HepG2 (cell line): ENCODE measurements at regions not wholly inside any gene's neighbourhood (a gene's known extent, or its start where the extent isn't known, plus 50 kb on each side); places are given as distances from the start of the nearest gene placed in this dataset.

ENCODE experiments used
- ATAC-seq: fragments of 200-7000 bp; cut with Tn5 transposase; 3 replicates; pipeline ENCODE4 v1.9.1; 2020; ENCODE audit warnings: mild to moderate bottlenecking, moderate library complexity
- BruUV-seq: library from RNA; stranded (reverse); fragments of 400-500 nt; replicated peaks from 2 replicates; lab custom pipeline; 2021; lab: Mats Ljungman, UMichigan
- CTCF ChIA-PET: fragments of 300-600 bp; formaldehyde crosslinking; extraction: SDS; loops from one replicate; lab custom pipeline; 2021; ENCODE audit warnings: low total read pairs, inconsistent platforms, low intra/inter-chr PET ratio; lab: Yijun Ruan, JAX
- POLR2A ChIA-PET: fragments of 350-600 bp; sonication (Branson Sonifier 250); formaldehyde crosslinking; loops from one replicate; lab custom pipeline; 2020; ENCODE audit warnings: antibody characterized with exemption, inconsistent platforms; lab: Yijun Ruan, JAX
- DNase-seq: peaks from one replicate; pipeline ENCODE4 v3.0.0-alpha.2; 2015; ENCODE audit warnings: low spot score
- FAIRE-seq: peaks from 3 replicates; lab custom pipeline; 2011; peaks lifted over from hg19 to GRCh38; lab: Jason Lieb, UNC
- H2AFZ ChIP-seq: one replicate; pipeline ENCODE4 v1.6.1; 2011; ENCODE audit warnings: low read length, inconsistent platforms
- H3K27ac ChIP-seq: fragments of 300-600 bp; 3 replicates; pipeline ENCODE4 v1.8.0; 2011; ENCODE audit warnings: mixed run types, mild to moderate bottlenecking, mixed read lengths, low read length, inconsistent platforms; ENCODE audit not compliant: insufficient read depth; ENCODE audit errors: extremely low read length
- H3K27me3 ChIP-seq, 2 experiments: fragments of 200-600 bp in 1 of 2; 2 replicates in 1 of 2; 3 replicates in 1 of 2; pipeline versions ENCODE4 v1.6.0 to v1.8.0; 2011; ENCODE audit warnings: low read length in 2 of 2, mild to moderate bottlenecking in 2 of 2, moderate library complexity in 2 of 2, inconsistent platforms in 1 of 2; ENCODE audit not compliant: insufficient read depth in 2 of 2, control insufficient read depth in 1 of 2
- H3K36me3 ChIP-seq, 2 experiments: fragments of 200-600 bp in 1 of 2; replicated peaks in 1 of 2; 2 replicates in 1 of 2; 3 replicates in 1 of 2; pipeline versions ENCODE4 v1.5.1 to v1.8.0; 2011; ENCODE audit warnings: low read length in 2 of 2, inconsistent platforms in 1 of 2; ENCODE audit not compliant: insufficient read depth in 2 of 2, control insufficient read depth in 1 of 2
- H3K4me1 ChIP-seq: 2 replicates; pipeline ENCODE4 v1.5.1; 2012; ENCODE audit warnings: low read length, inconsistent platforms; ENCODE audit not compliant: insufficient read depth
- H3K4me2 ChIP-seq: 2 replicates; pipeline ENCODE4 v1.6.0; 2011; ENCODE audit warnings: low read depth, low read length, inconsistent platforms
- H3K4me3 ChIP-seq, 3 experiments: fragments of 200-600 bp in 1 of 3; sonication (generic), shearing (Covaris generic) in 1 of 3; replicated peaks in 1 of 3; 2 replicates each; pipeline ENCODE4 v1.5.1; 2011 to 2016; ENCODE audit warnings: low read length in 3 of 3, inconsistent platforms in 2 of 3, low read depth in 2 of 3, mild to moderate bottlenecking in 2 of 3, control low read depth in 1 of 3, mixed read lengths in 1 of 3; ENCODE audit not compliant: insufficient read depth in 1 of 3
- H3K79me2 ChIP-seq: one replicate; pipeline ENCODE4 v1.6.1; 2011; ENCODE audit warnings: low read length, inconsistent platforms; ENCODE audit not compliant: insufficient read depth
- H3K9ac ChIP-seq: 2 replicates; pipeline ENCODE4 v1.6.0; 2011; ENCODE audit warnings: mild to moderate bottlenecking, low read depth, low read length, inconsistent platforms; ENCODE audit not compliant: insufficient read depth
- H3K9me3 ChIP-seq: 2 replicates; pipeline ENCODE4 v1.5.1; 2012; ENCODE audit warnings: mild to moderate bottlenecking, low read length
- H4K20me1 ChIP-seq: 2 replicates; pipeline ENCODE4 v1.6.0; 2011; ENCODE audit warnings: inconsistent platforms, mild to moderate bottlenecking, low read length, moderate library complexity; ENCODE audit not compliant: insufficient read depth
- AKNA ChIP-seq: sonication (generic); formaldehyde crosslinking; IDR thresholded peaks from 2 replicates; pipeline ENCODE4 v1.4.0; 2020; ENCODE audit warnings: missing genetic modification reagents, borderline replicate concordance
- CHD4 ChIP-seq: fragments of 200-600 bp; sonication (generic); IDR thresholded peaks from 2 replicates; pipeline ENCODE4 v1.7.0; 2017; ENCODE audit warnings: mild to moderate bottlenecking, low read length, borderline replicate concordance
- FOXM1 ChIP-seq: sonication (generic); formaldehyde crosslinking; IDR thresholded peaks from 2 replicates; pipeline ENCODE4 v1.5.0; 2020; ENCODE audit warnings: missing genetic modification reagents
- GABPB1 ChIP-seq: IDR thresholded peaks from 2 replicates; pipeline ENCODE4 v1.6.1; 2016; ENCODE audit warnings: mild to moderate bottlenecking, missing genetic modification reagents, moderate library complexity, missing compliant biosample characterization
- HINFP ChIP-seq: sonication (generic); formaldehyde crosslinking; IDR thresholded peaks from 2 replicates; pipeline ENCODE4 v1.4.0; 2020; ENCODE audit warnings: low read depth, mild to moderate bottlenecking, missing genetic modification reagents
- KAT7 ChIP-seq: IDR thresholded peaks from 2 replicates; pipeline ENCODE4 v1.6.1; 2018; ENCODE audit warnings: borderline replicate concordance, missing compliant biosample characterization
- MED8 ChIP-seq: sonication (generic); formaldehyde crosslinking; IDR thresholded peaks from 2 replicates; pipeline ENCODE4 v1.8.1; 2023; ENCODE audit warnings: mild to moderate bottlenecking, missing genetic modification reagents; ENCODE audit not compliant: insufficient replicate concordance
- MTA3 ChIP-seq: sonication (generic); formaldehyde crosslinking; IDR thresholded peaks from 2 replicates; pipeline ENCODE4 v1.4.0; 2020; ENCODE audit warnings: missing genetic modification reagents
- NONO ChIP-seq, 2 experiments: fragments of 450-650 bp in 1 of 2; sonication (generic) in 1 of 2; formaldehyde crosslinking in 1 of 2; IDR thresholded peaks in 1 of 2; conservative IDR thresholded peaks in 1 of 2; 2 replicates each; pipeline versions ENCODE4 v1.6.1 to v1.8.0; 2017 to 2022; ENCODE audit warnings: mild to moderate bottlenecking in 1 of 2, missing genetic modification reagents in 1 of 2, moderate library complexity in 1 of 2
- PHB2 ChIP-seq: fragments of 450-650 bp; IDR thresholded peaks from 2 replicates; pipeline ENCODE4 v1.6.1; 2018; ENCODE audit not compliant: partially characterized antibody
- PRMT3 ChIP-seq: sonication (generic); formaldehyde crosslinking; IDR thresholded peaks from 2 replicates; pipeline ENCODE4 v1.8.1; 2022; ENCODE audit warnings: low read depth, mild to moderate bottlenecking, moderate library complexity, missing genetic modification reagents, borderline replicate concordance
- ZNF234 ChIP-seq: sonication (generic); formaldehyde crosslinking; conservative IDR thresholded peaks from 2 replicates; pipeline ENCODE4 v1.5.1; 2020; ENCODE audit warnings: mild to moderate bottlenecking, missing genetic modification reagents
- ZNF782 ChIP-seq: sonication (generic); formaldehyde crosslinking; IDR thresholded peaks from 2 replicates; pipeline ENCODE4 v1.4.0; 2020; ENCODE audit warnings: missing genetic modification reagents, mild to moderate bottlenecking, borderline replicate concordance
- WGBS: methylation state at CpG from one replicate; pipeline ENCODE4 v1.1.6; 2017; ENCODE audit warnings: low lambda C conversion rate; 5-methylcytosine and 5-hydroxymethylcytosine counted together
- in situ Hi-C: cut with HindIII; loops from 2 replicates; pipeline ENCODE4 v1.10.0; 2017; ENCODE audit warnings: low pct_unique_long_range_greater_than_20kb; ENCODE audit not compliant: extremely low pct_ligation_motif_present
- intact Hi-C: fragments of 100-400 bp; cut with micrococcal nuclease; formaldehyde crosslinking; loops from one replicate; pipeline ENCODE4 v1.10.0; 2022; ENCODE audit not compliant: unreplicated experiment
- TF ChIP-seq, protein P1 (sequence below): IDR thresholded peaks from 2 replicates; pipeline ENCODE4 v1.6.1; 2016; ENCODE audit warnings: missing compliant biosample characterization, missing genetic modification reagents, borderline replicate concordance
- TF ChIP-seq, protein P2 (sequence below): sonication (generic); formaldehyde crosslinking; IDR thresholded peaks from 2 replicates; pipeline ENCODE4 v1.5.1; 2020; ENCODE audit warnings: mild to moderate bottlenecking, moderate library complexity, missing genetic modification reagents

GRCh38 chr2:134104754-134105153, 149.1 kb upstream of the MGAT5 start:
- H3K27ac ChIP-seq, result no peak overlapping the region
- no peaks in the 10 kb centered on the region for H4K20me1 ChIP-seq
- FAIRE-seq (no peak), ATAC-seq (no peak), DNase-seq (no peak)
- POLR2A ChIA-PET, result no interaction called here
- no peaks in the 10 kb centered on the region for H3K36me3 ChIP-seq
- H3K4me1 ChIP-seq, result peaks cover 20% of the 10 kb centered on the region
- H3K79me2 ChIP-seq, result no peaks in the 10 kb centered on the region
- no TSS peak for BruUV-seq
- H3K4me3 ChIP-seq, result no peak overlapping the region
- H3K27me3 ChIP-seq, result peaks cover 0 to 4% of the 10 kb centered on the region in 2 experiments; a peak in 1 of 5 replicates
- CTCF ChIA-PET, result no interaction called here
- WGBS, result 16% methylated on average over 1 of the region's 1 CpG
- no peak overlapping the region for H2AFZ ChIP-seq
- H3K9ac ChIP-seq, result no peak overlapping the region
- H3K4me2 ChIP-seq, result no peak overlapping the region
- no peaks in the 10 kb centered on the region for H3K9me3 ChIP-seq
- in situ Hi-C loops (no loop called here), intact Hi-C loops (no loop called here)
- TF ChIP-seq, protein P1, sequence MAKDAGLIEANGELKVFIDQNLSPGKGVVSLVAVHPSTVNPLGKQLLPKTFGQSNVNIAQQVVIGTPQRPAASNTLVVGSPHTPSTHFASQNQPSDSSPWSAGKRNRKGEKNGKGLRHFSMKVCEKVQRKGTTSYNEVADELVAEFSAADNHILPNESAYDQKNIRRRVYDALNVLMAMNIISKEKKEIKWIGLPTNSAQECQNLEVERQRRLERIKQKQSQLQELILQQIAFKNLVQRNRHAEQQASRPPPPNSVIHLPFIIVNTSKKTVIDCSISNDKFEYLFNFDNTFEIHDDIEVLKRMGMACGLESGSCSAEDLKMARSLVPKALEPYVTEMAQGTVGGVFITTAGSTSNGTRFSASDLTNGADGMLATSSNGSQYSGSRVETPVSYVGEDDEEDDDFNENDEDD, result no peak
- no peak for TF ChIP-seq GABPB1
- TF ChIP-seq PHB2, result no peak
- TF ChIP-seq PRMT3, result no peak
- TF ChIP-seq, protein P2, sequence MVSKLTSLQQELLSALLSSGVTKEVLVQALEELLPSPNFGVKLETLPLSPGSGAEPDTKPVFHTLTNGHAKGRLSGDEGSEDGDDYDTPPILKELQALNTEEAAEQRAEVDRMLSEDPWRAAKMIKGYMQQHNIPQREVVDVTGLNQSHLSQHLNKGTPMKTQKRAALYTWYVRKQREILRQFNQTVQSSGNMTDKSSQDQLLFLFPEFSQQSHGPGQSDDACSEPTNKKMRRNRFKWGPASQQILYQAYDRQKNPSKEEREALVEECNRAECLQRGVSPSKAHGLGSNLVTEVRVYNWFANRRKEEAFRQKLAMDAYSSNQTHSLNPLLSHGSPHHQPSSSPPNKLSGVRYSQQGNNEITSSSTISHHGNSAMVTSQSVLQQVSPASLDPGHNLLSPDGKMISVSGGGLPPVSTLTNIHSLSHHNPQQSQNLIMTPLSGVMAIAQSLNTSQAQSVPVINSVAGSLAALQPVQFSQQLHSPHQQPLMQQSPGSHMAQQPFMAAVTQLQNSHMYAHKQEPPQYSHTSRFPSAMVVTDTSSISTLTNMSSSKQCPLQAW (CRISPR knock-in tag), result no peak
- TF ChIP-seq HINFP (CRISPR knock-in tag), result no peak
- TF ChIP-seq ZNF234 (CRISPR knock-in tag), result no peak
- TF ChIP-seq NONO (IDR thresholded peaks at IDR 0.05), result no peak
- TF ChIP-seq NONO (CRISPR knock-in tag; conservative IDR thresholded peaks at IDR 0.05), result no peak
- no peak for TF ChIP-seq CHD4
- TF ChIP-seq KAT7 (CRISPR knock-in tag), result no peak
- TF ChIP-seq ZNF782 (CRISPR knock-in tag), result no peak
- TF ChIP-seq FOXM1 (CRISPR knock-in tag), result no peak
- TF ChIP-seq AKNA (CRISPR knock-in tag), result no peak
- no peak for TF ChIP-seq MTA3 (CRISPR knock-in tag)
- no peak for TF ChIP-seq MED8 (CRISPR knock-in tag)
